ENCODE measurements at regions not wholly inside any gene's neighbourhood (a gene's known extent, or its start where the extent isn't known, plus 50 kb on each side); places are given as distances from the start of the nearest gene placed in this dataset.

- H4K5ac ChIP-seq (ENCODE audit: low read depth, low read length): no peak overlapping the region
- TF ChIP-seq MAFK (IDR thresholded peaks at IDR 0.05; ENCODE audit: low read depth, low read length) (no peak), RAD21 (IDR thresholded peaks at IDR 0.05; ENCODE audit: low read length) (no peak), MXI1 (IDR thresholded peaks at IDR 0.05; ENCODE audit: borderline replicate concordance, low read depth, low read length) (no peak)
- WGBS, 2 experiments (ENCODE audit: extremely low coverage in 2 of 2, insufficient read length in 1 of 2): no CpG with 5 or more reads among the region's 1 CpG
- CTCF ChIA-PET: no interaction called here
- in situ Hi-C loops (cut with MboI; ENCODE audit: low sequenced_read_pairs): no loop called here
- no peak overlapping the region for H3K4me2 ChIP-seq (ENCODE audit: low read depth, low read length)
- H2BK5ac ChIP-seq (ENCODE audit: low read depth, low read length, poor library complexity, severe bottlenecking): no peak overlapping the region
- H3K9me1 ChIP-seq (ENCODE audit: insufficient read depth, low read length): no peaks in the 10 kb centered on the region
- BruUV-seq (replicated peaks): no TSS peak
- H3K4me3 ChIP-seq (ENCODE audit: insufficient read depth, low read depth, low read length): no peak overlapping the region
- peaks cover 15% of the 10 kb centered on the region for H3K27me3 ChIP-seq (ENCODE audit: control insufficient read depth, insufficient read depth, low read length)
- H4K20me1 ChIP-seq (ENCODE audit: insufficient read depth, low read length): no peaks in the 10 kb centered on the region
- no peak overlapping the region for H3K56ac ChIP-seq (ENCODE audit: extremely low read depth, insufficient read depth, low read length)
- no peak overlapping the region for H3K4ac ChIP-seq (ENCODE audit: low read depth, low read length)
- H3K9me3 ChIP-seq (ENCODE audit: control insufficient read depth, insufficient read depth, low read length): no peaks in the 10 kb centered on the region
- intact Hi-C loops (cut with micrococcal nuclease): no loop called here
- no peak overlapping the region for H2BK20ac ChIP-seq (ENCODE audit: low read depth, low read length)
- no peak overlapping the region for H2BK120ac ChIP-seq (ENCODE audit: low read depth, low read length)
- H3K23ac ChIP-seq (ENCODE audit: low read depth, low read length): no peak overlapping the region
- no peak overlapping the region for H3K14ac ChIP-seq (replicated peaks; ENCODE audit: low read depth, low read length)
- no peak overlapping the region for H4K8ac ChIP-seq (ENCODE audit: low read depth in 2 of 2, low read length in 2 of 2)
- no peak overlapping the region for H3K18ac ChIP-seq (ENCODE audit: low read depth, low read length)
- no peaks in the 10 kb centered on the region for H3K36me3 ChIP-seq (ENCODE audit: control insufficient read depth, insufficient read depth, low read length)
- no peak overlapping the region for H4K91ac ChIP-seq (ENCODE audit: insufficient read depth, low read depth, low read length)
- no peak overlapping the region for H3K27ac ChIP-seq (ENCODE audit: insufficient read depth, low read length)
- H2AK9ac ChIP-seq (replicated peaks; ENCODE audit: low read depth, low read length, poor library complexity): no peak overlapping the region
- no peak for ATAC-seq (ENCODE audit: low read depth)
- H3K79me1 ChIP-seq (ENCODE audit: low read depth in 1 of 2, low read length in 2 of 2): no peaks in the 10 kb centered on the region
- no peak overlapping the region for H2BK15ac ChIP-seq (ENCODE audit: low read depth, low read length)
- no peak overlapping the region for H2AK5ac ChIP-seq (ENCODE audit: low read depth, low read length)
- DNase-seq: no peak
- dilution Hi-C loops (cut with HindIII; ENCODE audit: low sequenced_read_pairs, unreplicated experiment): no loop called here
- H3K4me1 ChIP-seq (ENCODE audit: control insufficient read depth, insufficient read depth, low read length): peaks cover 4% of the 10 kb centered on the region; the same call in 1 of the 2 replicates
- H2AFZ ChIP-seq (replicated peaks; ENCODE audit: low read length, poor library complexity): no peak overlapping the region
- no peak overlapping the region for H3K9ac ChIP-seq (ENCODE audit: low read depth, low read length)
- POLR2A ChIA-PET (ENCODE audit: unreplicated experiment): no interaction called here
Observed at GRCh38 chr13:50191004-50191403, 175.8 kb downstream of the KCNRG start.
